ENCODE measurements at regions not wholly inside any gene's neighbourhood (a gene's known extent, or its start where the extent isn't known, plus 50 kb on each side); places are given as distances from the start of the nearest gene placed in this dataset.

GRCh38 chr3:25142609-25143355 is 285.3 kb upstream of the RARB start:
- Histone ChIP-seq H3K4me3 (ENCODE audit: low read length) (no peak overlapping the region), H3K27ac (ENCODE audit: low read length) (no peak overlapping the region), H3K27me3 (ENCODE audit: low read length) (no peaks in the 10 kb centered on the region), H2AFZ (ENCODE audit: low read length) (no peak overlapping the region), H3K4me2 (ENCODE audit: low read depth, low read length, poor library complexity, severe bottlenecking) (no peak overlapping the region), H3K9me2 (replicated peaks; ENCODE audit: insufficient read depth, low read length) (no peaks in the 10 kb centered on the region), H3K9me3 (ENCODE audit: low read length) (no peaks in the 10 kb centered on the region), H3K4me1 (ENCODE audit: low read length) (no peaks in the 10 kb centered on the region), H3K9ac (ENCODE audit: low read length) (no peak overlapping the region), H3K36me3 (ENCODE audit: insufficient read depth, low read length) (no peaks in the 10 kb centered on the region), H4K20me1 (ENCODE audit: insufficient read depth, low read depth, low read length) (no peaks in the 10 kb centered on the region), H3K79me2 (ENCODE audit: low read length) (no peaks in the 10 kb centered on the region)
- no peak for DNase-seq

GRCh38 chr3:25143356-25144025 is 284.6 kb upstream of the RARB start:
- no peaks in the 10 kb centered on the region for H3K4me1 ChIP-seq (ENCODE audit: low read length)
- H3K9me3 ChIP-seq (ENCODE audit: low read length) = no peaks in the 10 kb centered on the region
- no peaks in the 10 kb centered on the region for H3K79me2 ChIP-seq (ENCODE audit: low read length)
- H3K9me2 ChIP-seq (replicated peaks; ENCODE audit: insufficient read depth, low read length) = no peaks in the 10 kb centered on the region
- no peaks in the 10 kb centered on the region for H4K20me1 ChIP-seq (ENCODE audit: insufficient read depth, low read depth, low read length)
- H3K9ac ChIP-seq (ENCODE audit: low read length) = no peak overlapping the region
- H3K27me3 ChIP-seq (ENCODE audit: low read length) = no peaks in the 10 kb centered on the region
- no peak overlapping the region for H3K4me3 ChIP-seq (ENCODE audit: low read length)
- H3K36me3 ChIP-seq (ENCODE audit: insufficient read depth, low read length) = no peaks in the 10 kb centered on the region
- no peak overlapping the region for H3K27ac ChIP-seq (ENCODE audit: low read length)
- H3K4me2 ChIP-seq (ENCODE audit: low read depth, low read length, poor library complexity, severe bottlenecking) = no peak overlapping the region
- no peak overlapping the region for H2AFZ ChIP-seq (ENCODE audit: low read length)
- no peak for DNase-seq

GRCh38 chr3:25144430-25144829 is 283.6 kb upstream of the RARB start:
- Histone ChIP-seq H3K9me3 (ENCODE audit: low read length) (no peaks in the 10 kb centered on the region), H3K9me2 (replicated peaks; ENCODE audit: insufficient read depth, low read length) (no peaks in the 10 kb centered on the region), H3K79me2 (ENCODE audit: low read length) (no peaks in the 10 kb centered on the region), H4K20me1 (ENCODE audit: insufficient read depth, low read depth, low read length) (no peaks in the 10 kb centered on the region), H3K4me3 (ENCODE audit: low read length) (no peak overlapping the region), H3K4me2 (ENCODE audit: low read depth, low read length, poor library complexity, severe bottlenecking) (no peak overlapping the region), H3K27me3 (ENCODE audit: low read length) (no peaks in the 10 kb centered on the region), H3K27ac (ENCODE audit: low read length) (no peak overlapping the region), H3K9ac (ENCODE audit: low read length) (no peak overlapping the region), H2AFZ (ENCODE audit: low read length) (no peak overlapping the region), H3K4me1 (ENCODE audit: low read length) (no peaks in the 10 kb centered on the region), H3K36me3 (ENCODE audit: insufficient read depth, low read length) (no peaks in the 10 kb centered on the region)
- DNase-seq = no peak

- H3K27me3 ChIP-seq (ENCODE audit: low read length) = no peaks in the 10 kb centered on the region
- H3K4me1 ChIP-seq (ENCODE audit: low read length) = no peaks in the 10 kb centered on the region
- no peak overlapping the region for H2AFZ ChIP-seq (ENCODE audit: low read length)
- H3K4me3 ChIP-seq (ENCODE audit: low read length) = no peak overlapping the region
- DNase-seq = no peak
- H3K9me3 ChIP-seq (ENCODE audit: low read length) = no peaks in the 10 kb centered on the region
- no peak overlapping the region for H3K9ac ChIP-seq (ENCODE audit: low read length)
- H3K36me3 ChIP-seq (ENCODE audit: insufficient read depth, low read length) = no peaks in the 10 kb centered on the region
- no peaks in the 10 kb centered on the region for H4K20me1 ChIP-seq (ENCODE audit: insufficient read depth, low read depth, low read length)
- H3K4me2 ChIP-seq (ENCODE audit: low read depth, low read length, poor library complexity, severe bottlenecking) = no peak overlapping the region
- H3K9me2 ChIP-seq (replicated peaks; ENCODE audit: insufficient read depth, low read length) = no peaks in the 10 kb centered on the region
- no peaks in the 10 kb centered on the region for H3K79me2 ChIP-seq (ENCODE audit: low read length)
- no peak overlapping the region for H3K27ac ChIP-seq (ENCODE audit: low read length)
These were observed 282.9 kb upstream of the RARB start for GRCh38 chr3:25145176-25145575.

- no peaks in the 10 kb centered on the region for H3K4me1 ChIP-seq (ENCODE audit: low read length)
- H3K9me2 ChIP-seq (replicated peaks; ENCODE audit: insufficient read depth, low read length) = no peaks in the 10 kb centered on the region
- H3K9ac ChIP-seq (ENCODE audit: low read length) = no peak overlapping the region
- no peak overlapping the region for H3K4me3 ChIP-seq (ENCODE audit: low read length)
- H2AFZ ChIP-seq (ENCODE audit: low read length) = no peak overlapping the region
- H3K36me3 ChIP-seq (ENCODE audit: insufficient read depth, low read length) = no peaks in the 10 kb centered on the region
- H3K4me2 ChIP-seq (ENCODE audit: low read depth, low read length, poor library complexity, severe bottlenecking) = no peak overlapping the region
- H3K27ac ChIP-seq (ENCODE audit: low read length) = no peak overlapping the region
- no peaks in the 10 kb centered on the region for H3K27me3 ChIP-seq (ENCODE audit: low read length)
- no peaks in the 10 kb centered on the region for H3K79me2 ChIP-seq (ENCODE audit: low read length)
- H4K20me1 ChIP-seq (ENCODE audit: insufficient read depth, low read depth, low read length) = no peaks in the 10 kb centered on the region
- H3K9me3 ChIP-seq (ENCODE audit: low read length) = no peaks in the 10 kb centered on the region
- DNase-seq = no peak
These were observed 277.9 kb upstream of the RARB start for GRCh38 chr3:25150199-25150598.

- Histone ChIP-seq H2AFZ (ENCODE audit: low read length) (no peak overlapping the region), H3K27me3 (ENCODE audit: low read length) (no peaks in the 10 kb centered on the region), H4K20me1 (ENCODE audit: insufficient read depth, low read depth, low read length) (no peaks in the 10 kb centered on the region), H3K36me3 (ENCODE audit: insufficient read depth, low read length) (no peaks in the 10 kb centered on the region), H3K79me2 (ENCODE audit: low read length) (no peaks in the 10 kb centered on the region), H3K4me2 (ENCODE audit: low read depth, low read length, poor library complexity, severe bottlenecking) (no peak overlapping the region), H3K9ac (ENCODE audit: low read length) (no peak overlapping the region), H3K9me3 (ENCODE audit: low read length) (no peaks in the 10 kb centered on the region), H3K4me3 (ENCODE audit: low read length) (no peak overlapping the region), H3K4me1 (ENCODE audit: low read length) (no peaks in the 10 kb centered on the region), H3K9me2 (replicated peaks; ENCODE audit: insufficient read depth, low read length) (no peaks in the 10 kb centered on the region), H3K27ac (ENCODE audit: low read length) (no peak overlapping the region)
- no peak for DNase-seq
These were observed 276.7 kb upstream of the RARB start for GRCh38 chr3:25151281-25151902.

- DNase-seq = no peak
- H3K9ac ChIP-seq (ENCODE audit: low read length) = no peak overlapping the region
- H3K4me1 ChIP-seq (ENCODE audit: low read length) = no peaks in the 10 kb centered on the region
- H3K79me2 ChIP-seq (ENCODE audit: low read length) = no peaks in the 10 kb centered on the region
- no peak overlapping the region for H3K4me2 ChIP-seq (ENCODE audit: low read depth, low read length, poor library complexity, severe bottlenecking)
- H3K27me3 ChIP-seq (ENCODE audit: low read length) = no peaks in the 10 kb centered on the region
- no peaks in the 10 kb centered on the region for H3K36me3 ChIP-seq (ENCODE audit: insufficient read depth, low read length)
- no peaks in the 10 kb centered on the region for H3K9me3 ChIP-seq (ENCODE audit: low read length)
- no peak overlapping the region for H3K4me3 ChIP-seq (ENCODE audit: low read length)
- no peak overlapping the region for H3K27ac ChIP-seq (ENCODE audit: low read length)
- H4K20me1 ChIP-seq (ENCODE audit: insufficient read depth, low read depth, low read length) = no peaks in the 10 kb centered on the region
- H2AFZ ChIP-seq (ENCODE audit: low read length) = no peak overlapping the region
- H3K9me2 ChIP-seq (replicated peaks; ENCODE audit: insufficient read depth, low read length) = no peaks in the 10 kb centered on the region
These were observed 276.2 kb upstream of the RARB start for GRCh38 chr3:25151903-25152295.

GRCh38 chr3:25153136-25153535 is 274.9 kb upstream of the RARB start:
- H3K9me3 ChIP-seq (ENCODE audit: low read length) = no peaks in the 10 kb centered on the region
- H3K9me2 ChIP-seq (replicated peaks; ENCODE audit: insufficient read depth, low read length) = no peaks in the 10 kb centered on the region

More at GRCh38 chr3:25153136-25153535, 274.9 kb upstream of the RARB start:
- Histone ChIP-seq H3K79me2 (ENCODE audit: low read length) (no peaks in the 10 kb centered on the region), H3K4me2 (ENCODE audit: low read depth, low read length, poor library complexity, severe bottlenecking) (no peak overlapping the region), H3K36me3 (ENCODE audit: insufficient read depth, low read length) (no peaks in the 10 kb centered on the region), H3K4me3 (ENCODE audit: low read length) (no peak overlapping the region), H3K9ac (ENCODE audit: low read length) (no peak overlapping the region), H3K4me1 (ENCODE audit: low read length) (no peaks in the 10 kb centered on the region), H3K27ac (ENCODE audit: low read length) (no peak overlapping the region), H3K27me3 (ENCODE audit: low read length) (no peaks in the 10 kb centered on the region), H4K20me1 (ENCODE audit: insufficient read depth, low read depth, low read length) (no peaks in the 10 kb centered on the region), H2AFZ (ENCODE audit: low read length) (no peak overlapping the region)
- DNase-seq = no peak
